OCI-LY1 (cell line): ENCODE measurements at regions not wholly inside any gene's neighbourhood (a gene's known extent, or its start where the extent isn't known, plus 50 kb on each side); places are given as distances from the start of the nearest gene placed in this dataset.

Source experiments
- H2AFZ ChIP-seq: fragments of 200-600 bp; sonication (generic), shearing (Covaris generic); 2 replicates; pipeline ENCODE4 v1.6.0; 2014; ENCODE audit warnings: antibody characterized with exemption, mild to moderate bottlenecking, low read length
- H3F3A ChIP-seq: fragments of 200-600 bp; sonication (generic), shearing (Covaris generic); 2 replicates; pipeline ENCODE4 v1.6.0; 2014; ENCODE audit warnings: mild to moderate bottlenecking, antibody characterized with exemption, low read length, moderate library complexity; ENCODE audit not compliant: insufficient read depth
- H3K27ac ChIP-seq: fragments of 200-600 bp; sonication (generic); 2 replicates; pipeline ENCODE4 v1.5.1; 2014; ENCODE audit warnings: low read length, mixed run types, mild to moderate bottlenecking, low read depth; ENCODE audit not compliant: poor library complexity, severe bottlenecking
- H3K27me3 ChIP-seq: fragments of 200-600 bp; sonication (generic); 2 replicates; pipeline ENCODE4 v1.6.0; 2014; ENCODE audit warnings: antibody characterized with exemption, mild to moderate bottlenecking, low read length, moderate library complexity; ENCODE audit not compliant: insufficient read depth
- H3K36me3 ChIP-seq: fragments of 200-600 bp; sonication (generic); 2 replicates; pipeline ENCODE4 v1.6.1; 2014; ENCODE audit warnings: mild to moderate bottlenecking, antibody characterized with exemption, low read length, moderate library complexity, mixed read lengths; ENCODE audit not compliant: insufficient read depth
- H3K4me1 ChIP-seq: fragments of 200-600 bp; sonication (generic); 2 replicates; pipeline ENCODE4 v1.5.1; 2014; ENCODE audit warnings: mild to moderate bottlenecking, low read length, moderate library complexity; ENCODE audit not compliant: insufficient read depth, severe bottlenecking
- H3K4me2 ChIP-seq: fragments of 200-600 bp; sonication (generic), shearing (Covaris generic); 2 replicates; pipeline ENCODE4 v1.6.1; 2014; ENCODE audit warnings: low read length
- H3K4me3 ChIP-seq: fragments of 200-600 bp; sonication (generic); 2 replicates; pipeline ENCODE4 v1.5.1; 2014; ENCODE audit warnings: low read length, low read depth, mild to moderate bottlenecking, mixed read lengths; ENCODE audit not compliant: poor library complexity, severe bottlenecking
- H3K79me2 ChIP-seq: fragments of 200-600 bp; shearing (Covaris generic); 2 replicates; pipeline ENCODE4 v1.6.1; 2016; ENCODE audit warnings: mixed run types, low read length, mixed read lengths; ENCODE audit not compliant: insufficient read depth
- H3K9ac ChIP-seq: fragments of 200-600 bp; sonication (generic), shearing (Covaris generic); 2 replicates; pipeline ENCODE4 v1.6.1; 2014; ENCODE audit warnings: mild to moderate bottlenecking, low read length, mixed read lengths
- H3K9me2 ChIP-seq: fragments of 200-600 bp; sonication (generic), shearing (Covaris generic); 2 replicates; pipeline ENCODE4 v1.6.1; 2014; ENCODE audit warnings: low read depth, mild to moderate bottlenecking, low read length, mixed read lengths
- H3K9me3 ChIP-seq: fragments of 200-600 bp; shearing (Covaris generic); 2 replicates; pipeline ENCODE4 v1.6.1; 2014; ENCODE audit warnings: low read length, mixed read lengths
- H4K20me1 ChIP-seq: fragments of 200-600 bp; sonication (generic), shearing (Covaris generic); 2 replicates; pipeline ENCODE4 v1.6.0; 2016; ENCODE audit warnings: mild to moderate bottlenecking, low read length; ENCODE audit not compliant: insufficient read depth
- CTCF ChIP-seq: fragments of 200-600 bp; sonication (generic), shearing (Covaris generic); IDR thresholded peaks from 2 replicates; pipeline ENCODE4 v1.5.1; 2017; ENCODE audit warnings: mild to moderate bottlenecking, antibody characterized with exemption, low read length, moderate library complexity, mixed read lengths
- EZH2 ChIP-seq: fragments of 200-600 bp; sonication (generic), shearing (Covaris generic); IDR thresholded peaks from 2 replicates; pipeline ENCODE4 v1.8.0; 2017; ENCODE audit warnings: borderline replicate concordance, mixed run types, mild to moderate bottlenecking, antibody characterized with exemption, low read length, moderate library complexity, mixed read lengths

GRCh38 chr18:52008736-52009135 is 331.3 kb upstream of the DCC start:
- H3F3A ChIP-seq, result no peaks in the 10 kb centered on the region
- H3K4me2 ChIP-seq, result no peak overlapping the region
- no peaks in the 10 kb centered on the region for H3K79me2 ChIP-seq
- H3K9me3 ChIP-seq, result no peaks in the 10 kb centered on the region
- TF ChIP-seq CTCF, result no peak
- TF ChIP-seq EZH2, result no peak
- H3K9me2 ChIP-seq, result no peaks in the 10 kb centered on the region
- H3K36me3 ChIP-seq, result no peaks in the 10 kb centered on the region
- H3K4me1 ChIP-seq, result no peaks in the 10 kb centered on the region
- no peak overlapping the region for H2AFZ ChIP-seq
- H3K27me3 ChIP-seq, result no peaks in the 10 kb centered on the region
- no peak overlapping the region for H3K4me3 ChIP-seq
- H3K9ac ChIP-seq, result no peak overlapping the region
- no peak overlapping the region for H3K27ac ChIP-seq
- no peaks in the 10 kb centered on the region for H4K20me1 ChIP-seq

- Histone ChIP-seq H3K9me3 (no peaks in the 10 kb centered on the region), H3K79me2 (no peaks in the 10 kb centered on the region), H3K4me2 (no peak overlapping the region), H4K20me1 (no peaks in the 10 kb centered on the region), H3K9ac (no peak overlapping the region), H3K4me3 (no peak overlapping the region), H3K4me1 (no peaks in the 10 kb centered on the region), H3K27me3 (no peaks in the 10 kb centered on the region), H3K27ac (no peak overlapping the region), H2AFZ (no peak overlapping the region), H3K9me2 (no peaks in the 10 kb centered on the region), H3K36me3 (no peaks in the 10 kb centered on the region), H3F3A (no peaks in the 10 kb centered on the region)
- TF ChIP-seq EZH2 (no peak), CTCF (no peak)
Observed at GRCh38 chr18:52009958-52010357, 330.0 kb upstream of the DCC start.

GRCh38 chr18:52045946-52046675 is 293.9 kb upstream of the DCC start:
- H4K20me1 ChIP-seq, result no peaks in the 10 kb centered on the region
- H3K27me3 ChIP-seq, result no peaks in the 10 kb centered on the region
- H3K9me3 ChIP-seq, result no peaks in the 10 kb centered on the region
- H3K9me2 ChIP-seq, result no peaks in the 10 kb centered on the region
- no peaks in the 10 kb centered on the region for H3F3A ChIP-seq
- H3K36me3 ChIP-seq, result no peaks in the 10 kb centered on the region
- H2AFZ ChIP-seq, result no peak overlapping the region
- H3K4me2 ChIP-seq, result no peak overlapping the region
- H3K79me2 ChIP-seq, result no peaks in the 10 kb centered on the region
- TF ChIP-seq CTCF (no peak), EZH2 (no peak)
- no peaks in the 10 kb centered on the region for H3K4me1 ChIP-seq
- H3K27ac ChIP-seq, result no peak overlapping the region
- H3K4me3 ChIP-seq, result no peak overlapping the region
- H3K9ac ChIP-seq, result no peak overlapping the region
